Activated CD4-positive, alpha-beta T cell treated with anti-CD3 and anti-CD28 coated beads for 36 hours (primary cell): ENCODE measurements at regions not wholly inside any gene's neighbourhood (a gene's known extent, or its start where the extent isn't known, plus 50 kb on each side); places are given as distances from the start of the nearest gene placed in this dataset.
"Not testable (repeated sequence)": the region's sequence is repeated elsewhere in the genome, so short reads cannot be mapped to it uniquely, and the experiment has no call there.

Experiments used
- ATAC-seq: fragments of 200-7000 bp; cut with Tn5 transposase; one replicate; pipeline ENCODE4 v1.10.0; 2021; ENCODE audit warnings: mild to moderate bottlenecking, moderate library complexity
- CTCF ChIA-PET: fragments of 350-600 bp; sonication (Branson Sonifier 250); formaldehyde crosslinking; loops from one replicate; lab custom pipeline; 2021; ENCODE audit warnings: antibody characterized with exemption; lab: Charles Lee
- POLR2A ChIA-PET: fragments of 350-600 bp; sonication (Branson Sonifier 250); formaldehyde crosslinking; loops from one replicate; lab custom pipeline; 2021; ENCODE audit warnings: antibody characterized with exemption, inconsistent platforms; lab: Charles Lee
- DNase-seq: peaks from one replicate; pipeline ENCODE4 v3.0.0-alpha.2; 2020
- H3K27ac Mint-ChIP-seq: one replicate; pipeline ENCODE4 v1.8.0; 2021; ENCODE audit warnings: mixed read lengths
- H3K27me3 Mint-ChIP-seq: one replicate; pipeline ENCODE4 v1.8.0; 2021; ENCODE audit warnings: mixed read lengths
- H3K36me3 Mint-ChIP-seq: one replicate; pipeline ENCODE4 v1.8.0; 2021; ENCODE audit warnings: low read depth, mixed read lengths
- H3K4me1 Mint-ChIP-seq: one replicate; pipeline ENCODE4 v1.8.0; 2021; ENCODE audit warnings: mixed read lengths
- H3K4me3 Mint-ChIP-seq: one replicate; pipeline ENCODE4 v1.8.0; 2021; ENCODE audit warnings: mild to moderate bottlenecking, moderate library complexity, mixed read lengths
- H3K9me3 Mint-ChIP-seq: one replicate; pipeline ENCODE4 v1.8.0; 2021; ENCODE audit warnings: low read depth, mixed read lengths
- intact Hi-C, 2 experiments: fragments of 100-400 bp; cut with DNase I in 1 of 2; cut with micrococcal nuclease in 1 of 2; formaldehyde crosslinking; loops; one replicate each; pipeline versions ENCODE4 v1.14.2 to v1.15.1; 2022 to 2024; cut with DNase I, micrococcal nuclease

DNA sequence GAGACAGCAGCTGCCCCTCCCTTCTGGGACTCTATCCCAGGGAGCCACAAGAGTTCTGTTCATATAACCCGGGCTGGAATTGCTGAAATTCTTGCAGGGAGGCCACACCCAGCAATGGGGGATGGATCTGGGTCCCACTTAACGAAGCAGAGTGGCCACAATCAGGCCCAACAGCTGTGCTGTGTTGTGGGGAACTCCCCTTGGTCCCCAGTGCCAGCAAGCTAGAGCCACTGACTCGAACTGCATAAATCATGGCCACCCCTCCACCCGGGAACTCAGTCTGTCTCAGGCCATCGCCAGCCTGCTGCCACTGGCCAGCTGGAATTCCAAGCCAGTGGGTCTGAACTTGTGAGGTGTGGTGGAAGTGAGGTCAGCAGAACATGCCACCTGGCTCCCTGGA lies 111.1 kb downstream of the KLF8 start:
- no peaks in the 10 kb centered on the region for H3K27me3 Mint-ChIP-seq
- CTCF ChIA-PET: no interaction called here
- H3K4me3 Mint-ChIP-seq: no peak overlapping the region
- peaks cover 32% of the 10 kb centered on the region for H3K4me1 Mint-ChIP-seq
- ATAC-seq: no peak
- H3K9me3 Mint-ChIP-seq: peaks cover 11% of the 10 kb centered on the region
- POLR2A ChIA-PET: no interaction called here
- no peak overlapping the region for H3K27ac Mint-ChIP-seq
- intact Hi-C loops: no loop called here
- peaks cover 1% of the 10 kb centered on the region for H3K36me3 Mint-ChIP-seq
- peak; percentile 13 for DNase-seq

DNA sequence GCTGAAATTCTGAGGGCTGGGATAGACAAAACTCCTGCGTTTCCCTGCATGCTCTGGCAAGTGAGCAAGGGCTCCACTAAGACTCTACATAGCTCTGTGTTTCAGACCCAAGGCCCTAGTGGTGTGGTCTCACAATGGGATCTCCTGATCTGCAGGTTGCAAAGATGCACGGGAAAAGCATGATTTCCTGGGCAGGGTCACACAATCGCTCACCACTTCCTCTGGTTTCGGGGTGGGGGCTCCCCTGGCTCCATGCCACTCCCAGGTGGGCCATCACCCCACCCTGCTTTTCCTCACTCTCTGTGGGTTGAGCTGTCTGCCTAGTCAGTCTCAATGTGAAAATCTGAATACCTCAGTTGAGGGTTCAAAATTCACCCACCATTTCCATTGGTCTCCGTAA lies 111.5 kb downstream of the KLF8 start:
- Mint-ChIP-seq H3K9me3 (peaks cover 7% of the 10 kb centered on the region), H3K36me3 (peaks cover 1% of the 10 kb centered on the region), H3K27ac (peak overlapping the region; percentile 31), H3K4me1 (peaks cover 32% of the 10 kb centered on the region), H3K27me3 (no peaks in the 10 kb centered on the region), H3K4me3 (peak overlapping the region; percentile 10)
- ATAC-seq (no peak), DNase-seq (no peak)
- ChIA-PET CTCF (no interaction called here), POLR2A (no interaction called here)
- intact Hi-C loops: no loop called here

DNA sequence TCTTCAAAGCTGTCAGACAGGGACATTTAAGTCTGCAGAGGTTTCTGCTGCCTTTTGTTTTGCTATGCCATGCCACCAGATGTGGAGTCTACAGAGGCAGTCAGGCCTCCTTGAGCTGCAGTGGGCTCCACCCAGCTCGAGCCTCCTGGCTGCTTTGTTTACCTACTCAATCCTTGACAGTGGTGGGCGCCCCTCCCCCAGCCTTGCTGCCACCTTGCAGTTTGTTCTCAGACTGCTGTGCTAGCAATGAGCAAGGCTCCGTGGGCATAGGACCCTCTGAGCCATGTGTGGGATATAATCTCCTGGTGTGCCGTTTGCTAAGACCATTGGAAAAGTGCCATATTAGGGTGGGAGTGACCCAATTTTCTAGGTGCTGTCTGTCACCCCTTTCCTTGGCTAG lies 126.0 kb downstream of the KLF8 start:
- H3K27me3 Mint-ChIP-seq, CTCF ChIA-PET, POLR2A ChIA-PET: not testable (repeated sequence)

DNA sequence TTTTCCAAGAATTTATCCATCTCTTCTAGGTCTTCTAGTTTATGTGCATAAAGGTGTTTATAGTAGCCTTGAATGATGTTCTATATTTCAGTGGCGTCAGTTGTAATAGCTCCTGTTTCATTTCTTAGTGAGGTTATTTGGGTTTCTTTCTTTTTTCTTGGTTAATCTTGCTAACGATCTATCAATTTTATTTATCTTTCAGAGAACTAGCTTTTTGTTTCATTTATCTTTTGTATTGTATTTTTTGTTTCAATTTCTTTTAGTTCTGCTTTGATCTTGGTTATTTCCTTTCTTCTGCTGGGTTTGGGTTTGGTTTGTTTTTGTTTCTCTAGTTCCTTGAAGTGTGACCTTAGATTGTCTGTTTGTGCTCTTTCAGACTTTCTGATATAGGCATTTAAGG lies 133.0 kb downstream of the KLF8 start:
- ATAC-seq, H3K36me3 Mint-ChIP-seq, H3K9me3 Mint-ChIP-seq, intact Hi-C loops, CTCF ChIA-PET, DNase-seq, H3K27me3 Mint-ChIP-seq: not testable (repeated sequence)
- Mint-ChIP-seq H3K4me3 (peak overlapping the region; percentile 32), H3K27ac (peak overlapping the region; percentile 89), H3K4me1 (peaks cover 45% of the 10 kb centered on the region)
- POLR2A ChIA-PET: interaction anchor here (0.7 kb wide), 1 partner anchor 93 kb away, joined by 3 read pairs; no protein-coding TSS in a partner anchor

More for the DNA sequence above, 126.0 kb downstream of the KLF8 start:
- H3K36me3 Mint-ChIP-seq, H3K4me1 Mint-ChIP-seq, H3K9me3 Mint-ChIP-seq, intact Hi-C loops, H3K4me3 Mint-ChIP-seq, DNase-seq, ATAC-seq, H3K27ac Mint-ChIP-seq: not testable (repeated sequence)

DNA sequence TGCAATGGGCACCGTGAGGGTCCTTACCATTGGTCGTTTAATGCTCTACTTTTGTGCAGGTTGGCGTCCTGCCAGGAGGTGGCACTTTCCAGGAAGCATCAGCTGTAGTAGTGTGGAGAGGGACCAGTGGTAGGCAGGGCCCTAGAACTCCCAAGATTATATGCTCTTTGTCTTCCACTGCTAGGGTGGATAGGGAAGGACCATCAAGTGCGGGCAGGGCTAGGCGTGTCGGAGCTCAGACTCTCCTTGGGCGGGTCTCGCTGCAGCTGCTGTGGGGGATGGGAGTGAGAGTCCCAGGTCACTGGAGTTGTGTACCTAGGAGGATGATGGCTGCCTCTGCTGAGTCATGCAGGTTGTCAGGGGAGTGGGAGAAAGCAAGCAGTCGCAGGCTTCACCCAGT lies 134.7 kb downstream of the KLF8 start:
- intact Hi-C loops: no loop called here
- ATAC-seq (no peak), DNase-seq (no peak)
- POLR2A ChIA-PET: no interaction called here
- H3K36me3 Mint-ChIP-seq: peaks cover 2% of the 10 kb centered on the region
- H3K27ac Mint-ChIP-seq: no peak overlapping the region
- peaks cover 45% of the 10 kb centered on the region for H3K4me1 Mint-ChIP-seq
- no peak overlapping the region for H3K4me3 Mint-ChIP-seq
- CTCF ChIA-PET: no interaction called here
- H3K27me3 Mint-ChIP-seq: no peaks in the 10 kb centered on the region
- H3K9me3 Mint-ChIP-seq: no peaks in the 10 kb centered on the region

DNA sequence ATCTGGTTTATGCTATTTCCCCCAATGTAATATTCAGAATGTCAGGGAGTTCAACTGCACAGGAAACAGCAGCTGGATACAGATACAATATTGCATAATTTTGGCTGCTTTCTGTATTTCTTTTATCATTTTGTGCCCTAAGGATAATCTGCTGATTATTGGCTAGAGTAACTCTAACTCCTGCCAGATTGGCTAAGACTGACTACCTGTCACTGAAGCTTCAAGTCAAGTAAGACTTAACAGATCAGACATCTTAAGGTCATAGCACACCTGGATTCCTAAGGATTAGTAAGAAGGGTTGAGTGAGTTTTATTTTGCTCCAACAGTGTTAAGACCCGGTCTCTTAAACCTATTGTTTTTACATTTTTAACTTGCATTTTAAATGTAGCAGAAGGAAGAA lies 136.8 kb downstream of the KLF8 start:
- Mint-ChIP-seq H3K27ac (peak overlapping the region; percentile 51), H3K4me3 (no peak overlapping the region), H3K9me3 (no peaks in the 10 kb centered on the region), H3K27me3 (no peaks in the 10 kb centered on the region), H3K4me1 (peaks cover 45% of the 10 kb centered on the region), H3K36me3 (peaks cover 2% of the 10 kb centered on the region)
- ChIA-PET CTCF (no interaction called here), POLR2A (no interaction called here)
- DNase-seq (no peak), ATAC-seq (peak; percentile 16)
- intact Hi-C loops: no loop called here

DNA sequence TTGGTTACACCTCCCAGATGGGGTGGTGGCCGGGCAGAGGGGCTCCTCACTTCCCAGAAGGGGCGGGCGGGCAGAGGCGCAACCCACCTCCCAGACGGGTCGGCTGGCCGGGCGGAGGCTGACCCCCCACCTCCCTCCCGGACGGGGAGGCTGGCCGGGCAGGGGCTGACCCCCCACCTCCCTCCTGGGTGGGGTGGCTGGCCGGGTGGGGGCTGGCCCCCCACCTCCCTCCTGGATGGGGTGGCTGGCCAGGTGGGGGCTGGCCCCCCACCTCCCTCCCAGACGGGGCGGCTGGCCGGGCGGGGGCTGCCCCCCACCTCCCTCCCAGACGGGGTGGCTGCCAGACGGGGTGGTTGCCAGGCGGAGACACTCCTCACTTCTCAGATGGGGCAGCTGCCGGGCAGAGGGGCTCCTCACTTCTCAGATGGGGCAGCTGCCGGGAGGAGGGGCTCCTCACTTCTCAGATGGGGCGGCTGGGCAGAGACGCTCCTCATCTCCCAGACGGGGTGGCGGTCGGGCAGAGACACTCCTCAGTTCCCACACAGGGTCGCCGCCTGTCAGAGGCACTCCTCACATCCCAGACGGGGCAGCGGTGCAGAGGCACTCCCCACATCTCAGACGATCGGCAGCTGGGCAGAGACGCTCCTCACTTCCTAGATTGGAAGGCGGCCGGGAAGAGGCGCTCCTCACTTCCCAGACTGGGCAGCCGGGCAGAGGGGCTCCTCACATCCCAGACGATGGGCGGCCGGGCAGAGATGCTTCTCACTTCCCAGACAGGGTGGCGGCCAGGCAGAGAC lies 148.0 kb downstream of the KLF8 start:
- H3K4me1 Mint-ChIP-seq: peaks cover 28% of the 10 kb centered on the region
- POLR2A ChIA-PET, H3K27me3 Mint-ChIP-seq, DNase-seq, H3K4me3 Mint-ChIP-seq, CTCF ChIA-PET, H3K36me3 Mint-ChIP-seq, ATAC-seq, H3K9me3 Mint-ChIP-seq, H3K27ac Mint-ChIP-seq: not testable (repeated sequence)
- intact Hi-C loops: loop anchor here in 1 of 2 experiments (5.0 kb wide), 1 partner anchor 182 kb away; the partner anchor contains the start of gene UBQLN2

DNA sequence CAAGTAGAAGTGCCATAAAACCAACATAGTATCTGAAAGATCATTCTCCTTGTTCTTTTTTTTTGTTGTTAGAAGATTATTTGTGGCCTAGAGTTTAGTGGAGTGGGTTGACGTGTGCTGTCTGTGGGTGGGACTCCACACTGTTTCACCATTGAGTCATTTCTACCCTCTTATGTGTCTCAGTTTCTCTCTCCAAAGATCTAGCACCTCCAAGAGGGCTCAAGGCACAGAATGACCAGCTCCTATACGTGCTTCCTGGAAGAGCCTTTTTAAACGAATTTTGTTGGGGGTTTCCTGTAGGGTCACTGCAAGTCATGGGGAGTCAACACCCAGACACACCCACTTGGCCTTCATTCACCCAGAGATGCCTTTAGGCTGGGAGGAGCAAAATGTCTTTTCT lies 150.1 kb downstream of the KLF8 start:
- Mint-ChIP-seq H3K27me3 (no peaks in the 10 kb centered on the region), H3K36me3 (peaks cover 2% of the 10 kb centered on the region), H3K4me3 (no peak overlapping the region), H3K27ac (peak overlapping the region; percentile 80), H3K4me1 (peaks cover 38% of the 10 kb centered on the region), H3K9me3 (no peaks in the 10 kb centered on the region)
- intact Hi-C loops: loop anchor here in 1 of 2 experiments (5.0 kb wide), 1 partner anchor 180 kb away; the partner anchor contains the start of gene UBQLN2
- POLR2A ChIA-PET: no interaction called here
- ATAC-seq: peak; percentile 96
- peak; percentile 29 for DNase-seq
- CTCF ChIA-PET: no interaction called here

DNA sequence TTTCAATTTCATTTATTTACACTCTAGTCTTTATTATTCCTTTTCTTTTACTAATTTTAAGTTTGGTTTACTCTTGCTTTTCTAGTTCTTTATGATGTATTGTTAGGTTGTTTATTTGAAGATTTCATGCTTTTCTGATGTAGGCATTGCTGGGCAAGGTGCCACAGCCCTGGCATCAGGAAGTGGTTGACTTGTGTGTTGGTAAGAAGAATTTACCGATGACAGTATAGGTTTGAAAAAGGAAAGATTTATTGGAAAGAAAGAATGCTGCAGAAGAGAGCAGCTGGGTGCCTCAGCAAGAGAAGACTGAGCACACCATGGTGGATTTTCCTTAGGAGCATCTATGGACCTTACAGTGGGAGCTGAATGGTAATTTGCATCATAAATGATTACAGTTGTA lies 153.2 kb downstream of the KLF8 start:
- H3K27ac Mint-ChIP-seq: peak overlapping the region; percentile 80
- H3K36me3 Mint-ChIP-seq: peaks cover 2% of the 10 kb centered on the region
- ChIA-PET POLR2A (no interaction called here), CTCF (no interaction called here)
- peaks cover 38% of the 10 kb centered on the region for H3K4me1 Mint-ChIP-seq
- DNase-seq (no peak), ATAC-seq (no peak)
- intact Hi-C loops: no loop called here
- peak overlapping the region; percentile 60 for H3K4me3 Mint-ChIP-seq
- no peaks in the 10 kb centered on the region for H3K27me3 Mint-ChIP-seq
- no peaks in the 10 kb centered on the region for H3K9me3 Mint-ChIP-seq

DNA sequence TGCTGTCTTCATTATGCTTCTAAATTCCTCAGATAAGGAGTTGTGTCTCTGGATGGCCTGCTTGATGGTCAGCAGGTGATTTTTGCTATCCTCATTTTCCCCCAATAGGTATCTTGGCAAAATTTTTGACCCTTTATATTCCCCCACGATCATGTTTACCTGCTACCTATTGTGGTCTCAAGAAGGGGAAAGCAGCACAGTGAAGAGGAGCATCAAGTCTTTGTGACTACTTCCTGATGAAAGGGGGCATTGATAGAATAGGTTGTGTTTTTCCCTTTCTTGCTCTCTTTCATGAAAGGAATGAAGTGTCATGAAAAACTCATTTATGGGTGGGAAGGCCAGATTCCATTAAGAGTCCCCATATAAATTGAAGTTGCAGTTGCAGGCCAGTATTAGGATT lies 153.8 kb downstream of the KLF8 start:
- DNase-seq (no peak), ATAC-seq (no peak)
- Mint-ChIP-seq H3K9me3 (no peaks in the 10 kb centered on the region), H3K27me3 (no peaks in the 10 kb centered on the region), H3K36me3 (peaks cover 2% of the 10 kb centered on the region), H3K4me1 (peaks cover 38% of the 10 kb centered on the region), H3K4me3 (peak overlapping the region; percentile 60), H3K27ac (peak overlapping the region; percentile 80)
- ChIA-PET CTCF (no interaction called here), POLR2A (interaction anchor here (0.7 kb wide), 1 partner anchor 324 kb away, joined by 3 read pairs; no protein-coding TSS in a partner anchor)
- intact Hi-C loops: no loop called here

DNA sequence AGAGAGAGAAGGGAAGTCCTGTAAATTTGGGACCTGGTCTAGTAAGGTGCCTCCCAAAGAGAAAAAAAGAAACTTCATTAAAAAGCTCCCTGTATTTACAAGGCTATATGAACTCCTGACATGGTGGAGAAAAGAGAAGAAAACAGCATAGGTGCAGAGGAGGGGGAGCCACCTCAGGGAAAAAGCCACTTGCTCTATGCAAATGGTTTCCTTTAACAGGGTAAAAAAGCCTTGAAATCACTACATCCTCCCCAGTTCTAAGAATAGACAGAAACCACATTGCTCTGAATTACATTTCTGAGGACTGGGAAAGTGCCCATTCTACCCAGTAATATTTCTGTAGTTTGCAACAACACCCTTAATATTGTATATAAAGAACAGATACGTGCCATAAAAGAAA lies 165.5 kb downstream of the KLF8 start:
- H3K4me3 Mint-ChIP-seq: peak overlapping the region; percentile 19
- ChIA-PET POLR2A (no interaction called here), CTCF (no interaction called here)
- no peaks in the 10 kb centered on the region for H3K27me3 Mint-ChIP-seq
- DNase-seq (peak; percentile 39), ATAC-seq (peak; percentile 91)
- intact Hi-C loops: loop anchor here (5.0 kb wide), 1 partner anchor 165 kb away; the partner anchor contains the start of gene UBQLN2 (in 2 of the 2)
- H3K4me1 Mint-ChIP-seq: peaks cover 27% of the 10 kb centered on the region
- H3K36me3 Mint-ChIP-seq: no peaks in the 10 kb centered on the region
- H3K27ac Mint-ChIP-seq: peak overlapping the region; percentile 83
- H3K9me3 Mint-ChIP-seq: no peaks in the 10 kb centered on the region

DNA sequence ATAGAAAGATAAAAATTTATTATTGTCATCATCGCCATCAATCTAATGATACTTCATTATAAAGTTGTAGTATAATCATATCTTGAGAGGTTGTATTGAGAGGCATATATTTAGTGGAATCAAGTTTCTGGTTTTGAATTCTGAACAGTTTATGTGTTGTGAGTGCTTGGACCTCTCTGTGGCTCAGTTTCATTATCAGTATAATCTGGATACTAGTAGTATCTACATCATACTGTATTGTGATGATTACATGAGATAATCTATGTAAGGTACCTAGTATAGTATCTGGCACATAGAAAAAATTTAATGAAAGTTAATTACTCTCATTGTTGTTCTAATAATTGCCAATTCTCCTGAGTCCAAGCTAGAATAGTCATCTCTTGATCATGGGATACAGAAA lies 161.2 kb upstream of the UBQLN2 start:
- ATAC-seq: peak; percentile 52
- POLR2A ChIA-PET: no interaction called here

More for the DNA sequence above, 161.2 kb upstream of the UBQLN2 start:
- DNase-seq: no peak
- CTCF ChIA-PET: interaction anchor here (0.6 kb wide), 1 partner anchor 66 kb away, joined by 5 read pairs; no protein-coding TSS in a partner anchor
- Mint-ChIP-seq H3K4me1 (peaks cover 22% of the 10 kb centered on the region), H3K9me3 (peaks cover 2% of the 10 kb centered on the region), H3K27ac (no peak overlapping the region), H3K27me3 (no peaks in the 10 kb centered on the region), H3K36me3 (peaks cover 1% of the 10 kb centered on the region), H3K4me3 (no peak overlapping the region)
- intact Hi-C loops: no loop called here
